ENCODE measurements at regions not wholly inside any gene's neighbourhood (a gene's known extent, or its start where the extent isn't known, plus 50 kb on each side); places are given as distances from the start of the nearest gene placed in this dataset.

GRCh38 chr16:72234387-72234786 is 62.4 kb upstream of the PMFBP1 start:
- TF ChIP-seq CTCF (IDR thresholded peaks at IDR 0.05) (no peak), POLR2A (IDR thresholded peaks at IDR 0.05) (no peak)

All from sigmoid colon (tissue), 3 donors.